Glomerular visceral epithelial cell (primary cell): ENCODE measurements at regions not wholly inside any gene's neighbourhood (a gene's known extent, or its start where the extent isn't known, plus 50 kb on each side); places are given as distances from the start of the nearest gene placed in this dataset.
"Not testable (repeated sequence)": the region's sequence is repeated elsewhere in the genome, so short reads cannot be mapped to it uniquely, and the experiment has no call there.

Experiments used
- DNase-seq: peaks from one replicate; pipeline ENCODE4 v3.0.0-alpha.2; 2016; ENCODE audit errors: extremely low spot score

- not testable (repeated sequence) for DNase-seq
Observed at GRCh38 chr10:47626975-47627374, 103.5 kb upstream of the AGAP9 start.

GRCh38 chr10:47622719-47623118, 99.3 kb upstream of the AGAP9 start:
- DNase-seq = not testable (repeated sequence)

- peak; percentile 11 for DNase-seq
Observed at GRCh38 chr10:47619300-47620012, 96.0 kb upstream of the AGAP9 start.

GRCh38 chr10:47609311-47609710, 85.9 kb upstream of the AGAP9 start:
- DNase-seq = not testable (repeated sequence)

- not testable (repeated sequence) for DNase-seq
Observed at GRCh38 chr10:47605791-47606773, 82.6 kb upstream of the AGAP9 start.

- DNase-seq = not testable (repeated sequence)
Observed at GRCh38 chr10:47600604-47601003, 77.2 kb upstream of the AGAP9 start.

- not testable (repeated sequence) for DNase-seq
Observed at GRCh38 chr10:47600127-47600526, 76.7 kb upstream of the AGAP9 start.

- DNase-seq = not testable (repeated sequence)
Observed at GRCh38 chr10:47599657-47600056, 76.2 kb upstream of the AGAP9 start.

GRCh38 chr10:47593805-47594204, 70.4 kb upstream of the AGAP9 start:
- not testable (repeated sequence) for DNase-seq

- not testable (repeated sequence) for DNase-seq
Observed at GRCh38 chr10:47593129-47593528, 69.7 kb upstream of the AGAP9 start.

- DNase-seq = not testable (repeated sequence)
Observed at GRCh38 chr10:47590956-47591355, 67.5 kb upstream of the AGAP9 start.

- DNase-seq = not testable (repeated sequence)
Observed at GRCh38 chr10:47590534-47590933, 67.1 kb upstream of the AGAP9 start.

GRCh38 chr10:47582051-47582450, 58.6 kb upstream of the AGAP9 start:
- DNase-seq = not testable (repeated sequence)

GRCh38 chr10:47580063-47580462, 56.6 kb upstream of the AGAP9 start:
- DNase-seq = not testable (repeated sequence)

GRCh38 chr10:47578547-47578946, 55.1 kb upstream of the AGAP9 start:
- not testable (repeated sequence) for DNase-seq
